Muscle layer of duodenum (tissue), 2 donors: ENCODE measurements at regions not wholly inside any gene's neighbourhood (a gene's known extent, or its start where the extent isn't known, plus 50 kb on each side); places are given as distances from the start of the nearest gene placed in this dataset.
"Not testable (repeated sequence)": the region's sequence is repeated elsewhere in the genome, so short reads cannot be mapped to it uniquely, and the experiment has no call there.

Experiments
- H3K27ac ChIP-seq: one replicate; pipeline ENCODE4 v1.7.0; 2013; ENCODE audit warnings: mild to moderate bottlenecking, low read length
- H3K27me3 ChIP-seq: one replicate; pipeline ENCODE4 v1.7.0; 2013; ENCODE audit warnings: low read depth, mild to moderate bottlenecking, control low read depth, low read length
- H3K36me3 ChIP-seq, 2 donors: one replicate each; pipeline ENCODE4 v1.7.0; 2013; ENCODE audit warnings: low read length in 2 of 2, control low read depth in 1 of 2, mild to moderate bottlenecking in 1 of 2; ENCODE audit not compliant: insufficient read depth in 2 of 2, control insufficient read depth in 1 of 2
- H3K4me1 ChIP-seq, 2 donors: one replicate each; pipeline ENCODE4 v1.7.0; 2013; ENCODE audit warnings: low read length in 2 of 2, mild to moderate bottlenecking in 2 of 2, control low read depth in 1 of 2, moderate library complexity in 1 of 2; ENCODE audit not compliant: insufficient read depth in 2 of 2, control insufficient read depth in 1 of 2
- H3K4me3 ChIP-seq, 2 donors: one replicate each; pipeline ENCODE4 v1.7.0; 2013; ENCODE audit warnings: low read length in 2 of 2, low read depth in 1 of 2, mild to moderate bottlenecking in 1 of 2
- H3K9me3 ChIP-seq, 2 donors: one replicate each; pipeline ENCODE4 v1.7.0; 2013; ENCODE audit warnings: low read length in 2 of 2, control low read depth in 1 of 2, mild to moderate bottlenecking in 1 of 2; ENCODE audit not compliant: control insufficient read depth in 1 of 2
- donor health status: healthy.

DNA sequence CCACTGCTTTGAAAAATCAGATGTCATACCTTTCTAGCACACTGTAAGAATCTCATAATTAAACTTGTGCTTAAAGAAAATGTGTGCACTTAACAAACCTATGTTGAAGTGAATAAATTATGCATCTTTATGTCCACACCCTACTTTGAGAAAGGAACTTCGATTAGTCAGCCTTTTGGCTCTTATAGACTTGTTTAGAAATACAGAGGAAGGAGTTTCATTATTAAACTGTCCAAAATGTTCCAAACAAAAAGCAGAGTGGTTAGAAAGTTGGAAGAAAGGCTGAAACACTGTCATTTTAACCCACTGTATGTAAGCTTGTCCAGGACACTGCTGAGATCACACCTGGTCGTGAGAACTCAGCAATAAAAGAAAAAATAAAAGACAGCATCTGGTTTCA lies 863.2 kb upstream of the CHORDC1 start:
- Histone ChIP-seq H3K27ac (no peak overlapping the region), H3K4me1 (no peaks in the 10 kb centered on the region), H3K36me3 (no peaks in the 10 kb centered on the region), H3K9me3 (no peaks in the 10 kb centered on the region), H3K4me3 (no peak overlapping the region), H3K27me3 (no peaks in the 10 kb centered on the region)

DNA sequence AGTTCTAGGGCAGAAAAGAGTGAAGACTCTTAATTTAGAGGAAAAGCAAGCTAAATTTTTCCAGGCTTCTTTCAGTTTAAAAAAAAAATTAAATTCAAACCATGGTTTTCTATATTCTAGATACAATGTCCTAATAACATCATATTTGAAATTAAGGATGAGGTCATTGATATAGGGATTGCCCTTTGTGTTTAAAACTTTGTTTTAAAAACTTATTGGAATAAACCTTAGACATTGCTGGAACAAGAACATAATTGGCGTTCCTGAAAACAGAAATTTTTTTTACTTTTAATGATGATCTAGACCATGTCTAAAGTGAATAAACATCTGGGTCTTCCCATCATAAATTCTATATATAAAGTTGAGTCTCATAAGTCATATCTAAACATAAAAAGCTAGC lies 859.4 kb upstream of the CHORDC1 start:
- Histone ChIP-seq H3K36me3 (no peaks in the 10 kb centered on the region), H3K27me3 (no peaks in the 10 kb centered on the region), H3K4me3 (no peak overlapping the region), H3K9me3 (no peaks in the 10 kb centered on the region), H3K4me1 (no peaks in the 10 kb centered on the region), H3K27ac (no peak overlapping the region)

DNA sequence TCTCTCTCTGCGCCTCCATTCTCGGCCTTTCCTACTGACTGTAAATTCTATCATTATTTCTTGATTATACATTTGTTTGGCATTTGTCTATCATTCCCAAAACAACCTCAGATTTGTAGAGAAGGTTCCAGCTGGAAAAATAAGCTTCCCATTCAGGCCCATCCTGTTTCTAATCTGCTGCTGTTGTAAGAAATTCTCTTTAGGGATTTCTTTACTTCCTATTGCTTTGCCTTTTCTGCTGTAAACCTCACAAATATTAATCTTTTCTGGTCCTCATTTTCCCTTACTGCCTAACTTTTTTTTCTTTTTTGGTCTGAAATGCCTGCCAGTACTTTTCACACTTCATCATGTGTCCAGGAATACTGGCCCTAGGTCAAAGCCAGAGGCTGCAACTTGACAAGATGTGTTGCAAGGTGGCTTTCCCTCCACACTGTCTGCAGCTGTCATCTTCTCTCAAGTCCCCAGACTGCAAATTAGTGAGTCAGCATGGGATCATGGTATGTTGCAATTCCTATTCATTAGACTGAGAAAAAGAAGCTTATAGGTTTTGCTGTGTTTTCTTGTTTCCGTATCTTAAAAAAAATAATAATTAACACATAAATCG lies 858.7 kb upstream of the CHORDC1 start:
- Histone ChIP-seq H3K4me3 (no peak overlapping the region), H3K27me3 (no peaks in the 10 kb centered on the region), H3K9me3 (no peaks in the 10 kb centered on the region), H3K36me3 (no peaks in the 10 kb centered on the region), H3K27ac (no peak overlapping the region), H3K4me1 (no peaks in the 10 kb centered on the region)

DNA sequence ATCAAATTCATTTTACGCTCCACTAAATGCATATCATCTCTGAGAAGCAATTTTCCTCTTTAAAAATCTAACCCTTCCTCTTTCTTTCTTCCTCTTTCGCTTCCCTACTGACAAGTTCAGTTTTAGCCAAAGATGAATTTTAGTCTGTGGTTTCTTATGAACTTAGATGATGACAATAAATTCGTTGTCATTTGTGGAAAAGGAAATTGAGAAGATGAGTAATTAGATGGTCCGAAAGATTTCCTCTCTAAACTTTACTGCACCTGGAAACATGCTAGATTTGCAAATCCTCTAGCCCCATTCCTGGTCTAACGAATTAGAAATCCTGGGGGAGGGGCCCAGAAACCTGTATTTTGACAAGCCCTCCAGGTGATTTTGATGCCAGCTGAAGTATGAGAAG lies 855.4 kb upstream of the CHORDC1 start:
- no peak overlapping the region for H3K4me3 ChIP-seq
- no peaks in the 10 kb centered on the region for H3K27me3 ChIP-seq
- H3K36me3 ChIP-seq = no peaks in the 10 kb centered on the region
- no peak overlapping the region for H3K27ac ChIP-seq
- H3K9me3 ChIP-seq = no peaks in the 10 kb centered on the region
- H3K4me1 ChIP-seq = no peaks in the 10 kb centered on the region

DNA sequence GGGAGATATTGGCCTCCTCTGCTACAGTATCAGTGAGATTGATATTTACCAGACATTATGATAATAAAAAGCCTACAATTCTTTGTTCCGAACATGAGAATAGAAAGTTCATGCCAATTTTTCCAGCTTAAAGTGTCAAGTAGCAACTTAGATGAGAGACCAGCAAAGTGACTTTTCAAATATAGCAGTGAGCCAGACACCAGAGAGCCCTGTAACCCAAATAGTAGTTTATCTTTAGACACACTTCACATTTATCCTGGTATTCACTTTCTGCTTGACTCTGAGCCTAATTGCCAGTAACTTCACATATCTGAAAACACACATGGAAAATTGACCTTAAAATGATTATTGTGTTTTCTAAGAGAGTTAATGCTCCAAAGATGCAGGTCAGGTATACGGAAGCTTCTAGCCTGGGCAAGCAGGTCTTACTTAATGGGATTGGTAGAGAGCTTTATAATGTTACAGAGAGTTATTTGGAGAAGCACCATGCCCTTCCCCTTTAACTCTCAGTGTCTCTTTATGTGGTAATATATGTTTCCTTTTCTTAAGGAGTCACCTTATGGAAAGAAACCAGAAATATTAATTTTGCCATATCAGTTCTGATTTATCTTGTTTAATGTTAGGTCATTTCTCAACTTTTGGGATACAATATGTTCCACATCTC lies 852.3 kb upstream of the CHORDC1 start:
- Histone ChIP-seq H3K4me3 (no peak overlapping the region), H3K4me1 (no peaks in the 10 kb centered on the region), H3K36me3 (no peaks in the 10 kb centered on the region), H3K27ac (no peak overlapping the region), H3K9me3 (no peaks in the 10 kb centered on the region), H3K27me3 (no peaks in the 10 kb centered on the region)

DNA sequence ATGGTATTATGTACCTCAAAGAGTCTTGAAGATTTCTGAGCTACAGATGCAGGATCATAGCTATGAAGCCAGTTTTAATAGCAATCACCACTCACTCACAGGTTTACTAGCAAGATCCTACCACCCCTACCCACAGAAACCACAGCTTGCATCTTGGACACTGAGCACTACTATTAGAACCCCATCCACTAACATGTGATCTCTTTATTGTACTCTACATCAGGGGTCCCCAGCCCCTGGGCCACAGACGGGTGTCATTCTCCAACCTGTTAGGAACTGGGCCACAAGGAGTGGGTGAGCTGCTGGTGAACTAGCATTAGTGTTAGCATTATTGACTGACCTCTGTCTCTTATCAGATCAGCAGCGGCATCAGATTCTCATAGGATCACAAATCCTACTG lies 844.8 kb upstream of the CHORDC1 start:
- Histone ChIP-seq H3K4me1 (no peaks in the 10 kb centered on the region), H3K36me3 (no peaks in the 10 kb centered on the region), H3K4me3 (no peak overlapping the region), H3K9me3 (no peaks in the 10 kb centered on the region), H3K27ac (no peak overlapping the region), H3K27me3 (no peaks in the 10 kb centered on the region)

DNA sequence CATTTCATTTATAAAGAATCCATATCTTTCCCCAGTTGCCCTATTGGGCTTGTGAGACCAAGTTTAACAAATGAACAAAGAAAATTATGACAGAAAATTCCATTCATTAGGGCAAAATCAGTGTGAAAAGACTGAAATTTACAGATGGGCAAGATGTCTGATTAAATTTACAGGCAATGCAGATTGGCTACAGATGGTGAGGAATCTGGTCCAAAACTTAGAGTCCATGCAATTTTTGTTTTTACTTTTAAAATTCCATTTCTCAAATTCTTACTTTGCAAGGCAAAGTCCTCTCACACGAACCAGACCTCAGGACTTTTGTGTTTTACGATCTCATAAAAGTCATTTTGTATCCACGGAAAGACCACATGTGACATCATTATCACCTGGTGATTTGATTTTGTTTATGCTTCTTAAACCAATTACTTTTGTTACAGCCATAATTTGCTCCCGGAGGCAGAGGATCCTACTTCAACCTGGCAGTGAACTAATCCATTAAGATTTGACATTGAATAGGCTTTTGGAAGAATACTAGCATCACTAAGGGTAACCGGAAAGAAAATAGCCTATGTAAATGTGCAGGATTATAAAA lies 843.7 kb upstream of the CHORDC1 start:
- H3K27ac ChIP-seq = no peak overlapping the region
- no peaks in the 10 kb centered on the region for H3K4me1 ChIP-seq
- H3K4me3 ChIP-seq = no peak overlapping the region
- no peaks in the 10 kb centered on the region for H3K9me3 ChIP-seq
- H3K27me3 ChIP-seq = no peaks in the 10 kb centered on the region
- H3K36me3 ChIP-seq = no peaks in the 10 kb centered on the region

DNA sequence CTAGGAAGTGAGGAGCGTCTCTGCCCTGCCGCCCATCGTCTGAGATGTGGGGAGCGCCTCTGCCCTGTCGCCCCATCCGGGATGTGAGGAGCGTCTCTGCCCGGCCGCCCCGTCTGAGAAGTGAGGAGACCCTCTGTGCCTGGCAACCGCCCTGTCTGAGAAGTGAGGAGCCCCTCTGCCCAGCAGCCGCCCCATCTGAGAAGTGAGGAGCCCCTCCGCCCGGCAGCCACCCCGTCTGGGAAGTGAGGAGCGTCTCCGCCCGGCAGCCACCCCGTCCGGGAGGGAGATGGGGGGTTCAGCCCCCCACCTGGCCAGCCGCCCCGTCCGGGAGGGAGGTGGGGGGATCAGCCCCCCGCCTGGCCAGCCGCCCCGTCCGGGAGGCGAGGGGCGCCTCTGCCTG lies 840.5 kb upstream of the CHORDC1 start:
- not testable (repeated sequence) for H3K27ac ChIP-seq, H3K9me3 ChIP-seq, H3K4me1 ChIP-seq, H3K4me3 ChIP-seq, H3K36me3 ChIP-seq, H3K27me3 ChIP-seq

DNA sequence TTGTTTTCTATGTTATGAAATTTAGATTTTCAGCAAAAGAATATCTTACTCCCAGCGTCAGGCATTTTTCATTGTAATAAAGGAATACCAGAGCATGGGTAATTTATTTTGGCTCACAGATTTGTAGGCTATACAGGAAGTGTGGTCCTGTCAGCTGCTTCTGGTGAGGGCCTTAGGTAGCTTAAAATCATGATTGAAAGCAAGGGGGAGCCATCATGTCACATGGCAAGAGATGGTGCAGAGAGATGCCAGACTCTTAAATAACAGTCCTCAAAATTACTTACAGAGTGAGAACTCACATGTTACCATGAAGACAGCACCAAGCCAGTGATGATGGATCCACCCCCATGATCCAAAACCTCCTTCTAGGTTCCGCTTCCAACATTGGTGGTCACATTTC lies 825.0 kb upstream of the CHORDC1 start:
- H3K27me3 ChIP-seq = no peaks in the 10 kb centered on the region
- H3K4me1 ChIP-seq = no peaks in the 10 kb centered on the region
- H3K27ac ChIP-seq = no peak overlapping the region
- H3K36me3 ChIP-seq = no peaks in the 10 kb centered on the region
- H3K4me3 ChIP-seq = no peak overlapping the region
- H3K9me3 ChIP-seq = no peaks in the 10 kb centered on the region

DNA sequence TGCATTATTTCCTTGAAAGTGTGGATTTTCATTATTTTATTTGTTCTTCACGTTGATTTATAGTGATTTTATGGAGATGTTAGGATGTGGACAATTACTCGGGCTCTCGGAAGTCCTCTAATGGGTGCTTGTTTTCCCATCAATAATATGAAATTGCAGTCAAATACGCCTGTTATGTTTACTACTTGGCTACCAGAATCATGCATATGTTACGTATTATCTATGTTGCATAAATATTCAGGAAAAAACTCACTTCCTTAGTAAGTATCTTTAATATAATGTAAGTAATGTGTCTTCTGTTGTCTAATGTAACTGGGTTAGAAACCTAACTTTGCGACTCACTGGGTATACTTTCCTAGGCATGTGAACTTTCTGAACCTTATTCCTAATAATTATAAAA lies 823.4 kb upstream of the CHORDC1 start:
- no peaks in the 10 kb centered on the region for H3K36me3 ChIP-seq
- no peaks in the 10 kb centered on the region for H3K4me1 ChIP-seq
- no peak overlapping the region for H3K27ac ChIP-seq
- no peaks in the 10 kb centered on the region for H3K27me3 ChIP-seq
- H3K9me3 ChIP-seq = no peaks in the 10 kb centered on the region
- no peak overlapping the region for H3K4me3 ChIP-seq

DNA sequence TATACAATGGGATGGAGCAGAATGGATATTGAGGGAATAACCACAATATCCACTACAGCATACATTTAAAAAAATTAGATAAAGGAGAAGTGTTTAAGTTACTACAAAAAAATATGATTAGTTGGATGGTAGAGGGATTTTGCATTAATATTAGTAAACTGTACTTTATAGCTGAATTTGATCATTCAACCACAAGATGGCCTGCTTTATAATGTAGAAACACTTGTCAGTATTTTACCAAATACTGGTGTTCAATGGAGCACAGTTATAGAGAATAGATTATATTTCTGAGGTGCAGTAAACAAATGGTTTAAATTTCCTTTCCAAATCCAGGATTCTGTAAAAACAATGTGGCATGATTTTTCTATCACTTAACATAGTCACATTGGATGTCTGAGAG lies 818.8 kb upstream of the CHORDC1 start:
- H3K9me3 ChIP-seq = peaks cover 0 to 2% of the 10 kb centered on the region in 2 donors
- H3K27ac ChIP-seq = no peak overlapping the region
- no peaks in the 10 kb centered on the region for H3K4me1 ChIP-seq
- H3K4me3 ChIP-seq = no peak overlapping the region
- no peaks in the 10 kb centered on the region for H3K27me3 ChIP-seq
- H3K36me3 ChIP-seq = no peaks in the 10 kb centered on the region

DNA sequence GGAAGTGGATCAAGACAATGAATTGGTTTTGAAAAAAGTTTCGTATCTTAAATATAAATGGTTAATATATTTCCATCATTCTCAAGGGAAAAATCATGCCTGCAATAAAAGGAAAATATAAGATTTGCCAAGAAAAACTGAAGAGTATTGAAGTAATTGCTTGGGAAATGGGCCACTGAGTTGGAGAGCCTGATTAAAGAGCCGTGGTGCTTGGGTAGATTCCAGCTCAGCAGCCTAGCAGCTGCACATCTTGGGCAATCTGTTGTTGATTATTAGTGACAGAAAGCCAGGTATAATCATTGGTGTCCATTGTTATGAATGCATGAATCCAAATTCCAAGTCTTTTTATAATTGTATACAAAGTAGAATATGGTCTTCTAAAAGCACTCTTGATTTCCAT lies 800.9 kb upstream of the CHORDC1 start:
- Histone ChIP-seq H3K36me3 (no peaks in the 10 kb centered on the region), H3K27ac (no peak overlapping the region), H3K4me3 (no peak overlapping the region), H3K27me3 (no peaks in the 10 kb centered on the region), H3K4me1 (no peaks in the 10 kb centered on the region), H3K9me3 (no peaks in the 10 kb centered on the region)
